ENCODE measurements at regions not wholly inside any gene's neighbourhood (a gene's known extent, or its start where the extent isn't known, plus 50 kb on each side); places are given as distances from the start of the nearest gene placed in this dataset.

GRCh38 chr7:136292365-136292764 is 315.2 kb upstream of the MTPN start:
- TF ChIP-seq, protein P1, sequence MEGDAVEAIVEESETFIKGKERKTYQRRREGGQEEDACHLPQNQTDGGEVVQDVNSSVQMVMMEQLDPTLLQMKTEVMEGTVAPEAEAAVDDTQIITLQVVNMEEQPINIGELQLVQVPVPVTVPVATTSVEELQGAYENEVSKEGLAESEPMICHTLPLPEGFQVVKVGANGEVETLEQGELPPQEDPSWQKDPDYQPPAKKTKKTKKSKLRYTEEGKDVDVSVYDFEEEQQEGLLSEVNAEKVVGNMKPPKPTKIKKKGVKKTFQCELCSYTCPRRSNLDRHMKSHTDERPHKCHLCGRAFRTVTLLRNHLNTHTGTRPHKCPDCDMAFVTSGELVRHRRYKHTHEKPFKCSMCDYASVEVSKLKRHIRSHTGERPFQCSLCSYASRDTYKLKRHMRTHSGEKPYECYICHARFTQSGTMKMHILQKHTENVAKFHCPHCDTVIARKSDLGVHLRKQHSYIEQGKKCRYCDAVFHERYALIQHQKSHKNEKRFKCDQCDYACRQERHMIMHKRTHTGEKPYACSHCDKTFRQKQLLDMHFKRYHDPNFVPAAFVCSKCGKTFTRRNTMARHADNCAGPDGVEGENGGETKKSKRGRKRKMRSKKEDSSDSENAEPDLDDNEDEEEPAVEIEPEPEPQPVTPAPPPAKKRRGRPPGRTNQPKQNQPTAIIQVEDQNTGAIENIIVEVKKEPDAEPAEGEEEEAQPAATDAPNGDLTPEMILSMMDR (conservative IDR thresholded peaks at IDR 0.05; ENCODE audit: low read depth) = no peak
- no peak overlapping the region for H3K27ac ChIP-seq
- DNase-seq (ENCODE audit: low spot score) = no peak
- POLR2A ChIA-PET (ENCODE audit: low non-redundant PET) = no interaction called here
- CTCF ChIA-PET = interaction anchor here (0.7 kb wide), 2 partner anchors 11 to 114 kb away, joined by 3 read pairs; no protein-coding TSS in a partner anchor

- ChIA-PET CTCF (no interaction called here), POLR2A (ENCODE audit: low non-redundant PET) (no interaction called here)
- no peak for DNase-seq (ENCODE audit: low spot score)
- no peak overlapping the region for H3K27ac ChIP-seq
- TF ChIP-seq, protein P1 (conservative IDR thresholded peaks at IDR 0.05; ENCODE audit: low read depth) = no peak
These were observed 313.2 kb upstream of the MTPN start for GRCh38 chr7:136290351-136290750.

- TF ChIP-seq, protein P1 (conservative IDR thresholded peaks at IDR 0.05; ENCODE audit: low read depth) = no peak
- POLR2A ChIA-PET (ENCODE audit: low non-redundant PET) = no interaction called here
- H3K27ac ChIP-seq = no peak overlapping the region
- no peak for DNase-seq (ENCODE audit: low spot score)
- CTCF ChIA-PET = no interaction called here
These were observed 300.9 kb upstream of the MTPN start for GRCh38 chr7:136278057-136278456.

- ChIA-PET POLR2A (ENCODE audit: low non-redundant PET) (no interaction called here), CTCF (no interaction called here)
- no peak overlapping the region for H3K27ac ChIP-seq
- TF ChIP-seq, protein P1 (conservative IDR thresholded peaks at IDR 0.05; ENCODE audit: low read depth) = no peak
- no peak for DNase-seq (ENCODE audit: low spot score)
These were observed 298.6 kb upstream of the MTPN start for GRCh38 chr7:136275794-136276193.

DNA sequence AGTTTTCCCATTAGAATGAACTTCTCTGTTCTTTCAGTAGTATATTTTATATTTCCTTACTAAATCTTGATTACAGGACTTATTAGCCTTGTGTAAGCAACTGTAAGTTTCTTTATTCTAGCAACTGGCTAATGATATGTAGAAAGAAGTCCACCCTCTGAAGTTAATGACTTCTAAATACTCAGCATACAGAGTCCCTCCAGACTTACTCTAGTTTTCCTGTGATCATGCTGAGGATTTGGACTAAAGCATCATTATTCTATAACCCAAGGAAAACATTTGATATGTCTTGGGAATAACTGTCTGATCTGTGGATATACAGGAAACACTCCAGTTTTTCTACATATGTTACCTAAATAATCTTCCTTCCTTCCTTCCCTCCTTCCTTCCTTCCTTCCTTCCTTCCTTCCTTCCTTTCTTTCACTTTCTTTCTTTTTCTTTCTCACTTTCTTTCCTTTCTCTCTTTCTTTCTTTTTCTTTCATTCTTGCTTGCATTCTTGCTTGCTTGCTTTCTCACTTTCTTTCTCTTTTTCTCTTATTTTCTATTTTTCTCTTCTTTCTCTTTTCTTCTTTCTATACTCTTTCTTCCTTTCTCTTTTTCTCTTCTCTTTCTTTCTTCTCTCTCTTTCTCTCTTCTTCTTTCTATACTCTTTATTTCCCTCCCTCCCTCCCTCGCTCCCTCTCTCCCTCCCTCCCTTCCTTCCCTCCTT is 297.6 kb upstream of the MTPN start:
- DNase-seq (ENCODE audit: low spot score) = no peak
- CTCF ChIA-PET = no interaction called here
- POLR2A ChIA-PET (ENCODE audit: low non-redundant PET) = no interaction called here
- TF ChIP-seq, protein P1 (conservative IDR thresholded peaks at IDR 0.05; ENCODE audit: low read depth) = no peak
- no peak overlapping the region for H3K27ac ChIP-seq

DNA sequence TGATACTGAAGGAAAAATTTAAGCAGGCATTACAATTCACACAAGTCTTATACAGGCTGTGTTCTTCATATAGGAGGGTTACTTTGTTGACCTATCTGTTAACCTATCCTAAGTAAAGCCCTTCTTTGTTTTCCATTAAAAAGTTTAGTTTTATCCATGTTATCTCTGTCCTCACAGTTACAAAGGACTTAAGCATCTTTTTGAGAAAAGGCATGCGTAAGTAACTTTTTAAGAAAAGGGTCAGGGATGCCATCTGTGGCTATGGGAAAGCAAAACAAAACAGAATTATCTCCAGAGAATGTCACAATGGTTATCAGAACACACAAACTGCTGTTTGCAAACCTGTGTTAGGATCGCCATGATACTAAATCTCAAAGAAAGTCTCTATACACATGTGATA is 295.8 kb upstream of the MTPN start:
- CTCF ChIA-PET = no interaction called here
- no peak for DNase-seq (ENCODE audit: low spot score)
- no peak overlapping the region for H3K27ac ChIP-seq
- TF ChIP-seq, protein P1 (conservative IDR thresholded peaks at IDR 0.05; ENCODE audit: low read depth) = no peak
- POLR2A ChIA-PET (ENCODE audit: low non-redundant PET) = no interaction called here

Measured in RWPE1 (cell line).